Right atrium auricular region (tissue), 2 donors: ENCODE measurements at regions not wholly inside any gene's neighbourhood (a gene's known extent, or its start where the extent isn't known, plus 50 kb on each side); places are given as distances from the start of the nearest gene placed in this dataset.
"Not testable (repeated sequence)": the region's sequence is repeated elsewhere in the genome, so short reads cannot be mapped to it uniquely, and the experiment has no call there.

Experiments
- DNase-seq: peaks from one replicate; pipeline ENCODE4 v3.0.0-alpha.2; 2019; ENCODE audit warnings: low spot score
- H3K27ac ChIP-seq, 2 donors: fragments of 200-600 bp; sonication (generic); 1 replicate in 1 of 2; 2 replicates in 1 of 2; pipeline ENCODE4 v1.5.1; 2016 to 2019
- H3K27me3 ChIP-seq, 2 donors: fragments of 200-600 bp; sonication (generic); one replicate each; pipeline versions ENCODE4 v1.5.1 to v1.6.0; 2017 to 2019
- H3K36me3 ChIP-seq: fragments of 200-600 bp; sonication (generic); one replicate; pipeline ENCODE4 v1.5.1; 2016
- H3K4me1 ChIP-seq, 2 donors: fragments of 200-600 bp; sonication (generic); one replicate each; pipeline versions ENCODE4 v1.5.1 to v1.6.0; 2017 to 2019
- H3K4me3 ChIP-seq, 2 donors: fragments of 200-600 bp; sonication (generic); 1 replicate in 1 of 2; 2 replicates in 1 of 2; pipeline ENCODE4 v1.5.1; 2017 to 2019; ENCODE audit warnings: mild to moderate bottlenecking in 1 of 2, moderate library complexity in 1 of 2
- H3K9me3 ChIP-seq, 2 donors: fragments of 200-600 bp; sonication (generic); one replicate each; pipeline ENCODE4 v1.5.1; 2019
- CTCF ChIP-seq, 2 donors: fragments of 200-600 bp; sonication (generic); IDR thresholded peaks; one replicate each; pipeline ENCODE4 v1.5.1; 2019; ENCODE audit warnings: antibody characterized with exemption in 2 of 2

- no peaks in the 10 kb centered on the region for H3K36me3 ChIP-seq
- H3K4me3 ChIP-seq = no peak overlapping the region
- H3K9me3 ChIP-seq = peaks cover 0 to 4% of the 10 kb centered on the region in 2 donors
- TF ChIP-seq CTCF (IDR thresholded peaks at IDR 0.05) = no peak
- no peak for DNase-seq
- no peaks in the 10 kb centered on the region for H3K4me1 ChIP-seq
- no peak overlapping the region for H3K27ac ChIP-seq
- H3K27me3 ChIP-seq = no peaks in the 10 kb centered on the region
Measured at GRCh38 chr7:21334906-21335305, 93.0 kb upstream of the SP4 start.

- Histone ChIP-seq H3K36me3 (no peaks in the 10 kb centered on the region), H3K9me3 (peaks cover 0 to 4% of the 10 kb centered on the region in 2 donors), H3K27me3 (no peaks in the 10 kb centered on the region), H3K4me1 (no peaks in the 10 kb centered on the region), H3K27ac (no peak overlapping the region), H3K4me3 (no peak overlapping the region)
- DNase-seq = no peak
- no peak for TF ChIP-seq CTCF (IDR thresholded peaks at IDR 0.05)
Measured at GRCh38 chr7:21336743-21337142, 91.1 kb upstream of the SP4 start.

GRCh38 chr7:21338728-21339164 is 89.1 kb upstream of the SP4 start:
- no peaks in the 10 kb centered on the region for H3K27me3 ChIP-seq
- no peaks in the 10 kb centered on the region for H3K36me3 ChIP-seq
- H3K4me1 ChIP-seq = no peaks in the 10 kb centered on the region
- H3K27ac ChIP-seq = no peak overlapping the region
- H3K4me3 ChIP-seq = no peak overlapping the region
- H3K9me3 ChIP-seq = peaks cover 0 to 4% of the 10 kb centered on the region in 2 donors
- no peak for DNase-seq
- TF ChIP-seq CTCF (IDR thresholded peaks at IDR 0.05) = no peak

GRCh38 chr7:21344900-21345299 is 83.0 kb upstream of the SP4 start:
- not testable (repeated sequence) for H3K4me3 ChIP-seq, H3K4me1 ChIP-seq, H3K27me3 ChIP-seq, H3K36me3 ChIP-seq, DNase-seq, H3K9me3 ChIP-seq, H3K27ac ChIP-seq

- Histone ChIP-seq H3K36me3 (no peaks in the 10 kb centered on the region), H3K27ac (no peak overlapping the region), H3K4me1 (no peaks in the 10 kb centered on the region), H3K9me3 (no peaks in the 10 kb centered on the region), H3K27me3 (no peaks in the 10 kb centered on the region), H3K4me3 (no peak overlapping the region)
- no peak for TF ChIP-seq CTCF (IDR thresholded peaks at IDR 0.05)
- no peak for DNase-seq
Measured at GRCh38 chr7:21345361-21345760, 82.5 kb upstream of the SP4 start.

GRCh38 chr7:21346297-21346696 is 81.6 kb upstream of the SP4 start:
- no peaks in the 10 kb centered on the region for H3K27me3 ChIP-seq
- no peak overlapping the region for H3K4me3 ChIP-seq
- no peaks in the 10 kb centered on the region for H3K36me3 ChIP-seq
- TF ChIP-seq CTCF (IDR thresholded peaks at IDR 0.05) = no peak
- DNase-seq = no peak
- no peaks in the 10 kb centered on the region for H3K4me1 ChIP-seq
- no peaks in the 10 kb centered on the region for H3K9me3 ChIP-seq
- H3K27ac ChIP-seq = no peak overlapping the region
